CD8-positive, alpha-beta memory T cell (primary cell): ENCODE measurements at regions not wholly inside any gene's neighbourhood (a gene's known extent, or its start where the extent isn't known, plus 50 kb on each side); places are given as distances from the start of the nearest gene placed in this dataset.

Source experiments
- CTCF ChIA-PET: fragments of 350-600 bp; sonication (Branson Sonifier 250); formaldehyde crosslinking; loops from one replicate; lab custom pipeline; 2021; ENCODE audit warnings: antibody characterized with exemption; lab: Charles Lee
- POLR2A ChIA-PET: fragments of 350-600 bp; sonication (Branson Sonifier 250); formaldehyde crosslinking; loops from one replicate; lab custom pipeline; 2021; ENCODE audit warnings: antibody characterized with exemption; lab: Charles Lee
- DNase-seq, 5 donors: peaks; one replicate each; pipeline versions ENCODE4 v3.0.0 to v3.0.0-alpha.2; 2020 to 2022; ENCODE audit warnings: mixed read lengths in 1 of 5
- H3K27ac ChIP-seq: one replicate; pipeline ENCODE4 v1.7.0; 2013; ENCODE audit warnings: low read depth, mild to moderate bottlenecking, low read length, moderate library complexity
- H3K27me3 ChIP-seq: 2 replicates; pipeline ENCODE4 v1.7.0; 2013; ENCODE audit warnings: low read length, mild to moderate bottlenecking; ENCODE audit not compliant: insufficient read depth, poor library complexity, severe bottlenecking
- H3K36me3 ChIP-seq: 2 replicates; pipeline ENCODE4 v1.7.0; 2013; ENCODE audit warnings: mild to moderate bottlenecking, low read length, moderate library complexity; ENCODE audit not compliant: insufficient read depth
- H3K4me1 ChIP-seq: 2 replicates; pipeline ENCODE4 v1.7.0; 2013; ENCODE audit warnings: mild to moderate bottlenecking, low read length, moderate library complexity; ENCODE audit not compliant: insufficient read depth
- H3K4me3 ChIP-seq: 2 replicates; pipeline ENCODE4 v1.7.0; 2013; ENCODE audit warnings: mild to moderate bottlenecking, low read length
- H3K9me3 ChIP-seq: 2 replicates; pipeline ENCODE4 v1.7.0; 2013; ENCODE audit warnings: mild to moderate bottlenecking, low read length
- H3K27ac Mint-ChIP-seq, 8 donors: one replicate each; pipeline ENCODE4 v1.8.0; 2020 to 2021; ENCODE audit warnings: mixed read lengths in 8 of 8, mild to moderate bottlenecking in 6 of 8, inconsistent platforms in 3 of 8, moderate library complexity in 3 of 8
- H3K27me3 Mint-ChIP-seq, 2 donors: one replicate each; pipeline ENCODE4 v1.8.0; 2020 to 2021; ENCODE audit warnings: mixed read lengths in 2 of 2, mild to moderate bottlenecking in 1 of 2, moderate library complexity in 1 of 2
- H3K36me3 Mint-ChIP-seq, 3 donors: one replicate each; pipeline ENCODE4 v1.8.0; 2020 to 2021; ENCODE audit warnings: mixed read lengths in 3 of 3, inconsistent platforms in 1 of 3, mild to moderate bottlenecking in 1 of 3
- H3K4me1 Mint-ChIP-seq, 3 donors: one replicate each; pipeline ENCODE4 v1.8.0; 2020 to 2021; ENCODE audit warnings: mixed read lengths in 3 of 3, inconsistent platforms in 1 of 3, mild to moderate bottlenecking in 1 of 3
- H3K4me3 Mint-ChIP-seq, 7 donors: one replicate each; pipeline ENCODE4 v1.8.0; 2020 to 2021; ENCODE audit warnings: mixed read lengths in 7 of 7, mild to moderate bottlenecking in 6 of 7, moderate library complexity in 4 of 7, inconsistent platforms in 2 of 7
- H3K9me3 Mint-ChIP-seq, 5 donors: one replicate each; pipeline ENCODE4 v1.8.0; 2020 to 2022; ENCODE audit warnings: mixed read lengths in 5 of 5, mild to moderate bottlenecking in 3 of 5, moderate library complexity in 2 of 5, inconsistent platforms in 1 of 5

- H3K4me3 Mint-ChIP-seq, result no peak overlapping the region
- no peaks in the 10 kb centered on the region for H3K4me1 Mint-ChIP-seq
- Histone ChIP-seq H3K4me1 (no peaks in the 10 kb centered on the region), H3K4me3 (no peak overlapping the region), H3K9me3 (no peaks in the 10 kb centered on the region), H3K36me3 (no peaks in the 10 kb centered on the region), H3K27ac (no peak overlapping the region), H3K27me3 (no peaks in the 10 kb centered on the region)
- POLR2A ChIA-PET, result no interaction called here
- H3K27me3 Mint-ChIP-seq, result peaks cover 3 to 4% of the 10 kb centered on the region in 2 donors
- no peaks in the 10 kb centered on the region for H3K36me3 Mint-ChIP-seq
- DNase-seq, result no peak
- peaks cover 0 to 5% (median 0%) of the 10 kb centered on the region in 5 donors for H3K9me3 Mint-ChIP-seq
- CTCF ChIA-PET, result no interaction called here
- peak overlapping the region in 1 of 8 donors; percentile 75 for H3K27ac Mint-ChIP-seq
Observed at GRCh38 chr14:94917041-94917600, 147.2 kb upstream of the GSC start.

- Histone ChIP-seq H3K27ac (no peak overlapping the region), H3K4me3 (no peak overlapping the region), H3K4me1 (no peaks in the 10 kb centered on the region), H3K27me3 (no peaks in the 10 kb centered on the region), H3K36me3 (no peaks in the 10 kb centered on the region), H3K9me3 (no peaks in the 10 kb centered on the region)
- Mint-ChIP-seq H3K9me3 (peaks cover 0 to 10% (median 4%) of the 10 kb centered on the region in 5 donors), H3K4me1 (no peaks in the 10 kb centered on the region), H3K4me3 (no peak overlapping the region), H3K36me3 (no peaks in the 10 kb centered on the region), H3K27me3 (peaks cover 2 to 3% of the 10 kb centered on the region in 2 donors), H3K27ac (no peak overlapping the region)
- no peak for DNase-seq
- CTCF ChIA-PET, result no interaction called here
- POLR2A ChIA-PET, result no interaction called here
Observed at GRCh38 chr14:94914191-94914590, 144.3 kb upstream of the GSC start.

GRCh38 chr14:94907626-94908261 is 137.8 kb upstream of the GSC start:
- no peak overlapping the region for H3K4me3 ChIP-seq
- H3K4me1 ChIP-seq, result no peaks in the 10 kb centered on the region
- no peaks in the 10 kb centered on the region for H3K9me3 ChIP-seq
- DNase-seq, result no peak
- H3K36me3 ChIP-seq, result no peaks in the 10 kb centered on the region
- Mint-ChIP-seq H3K27ac (no peak overlapping the region), H3K36me3 (no peaks in the 10 kb centered on the region), H3K9me3 (peaks cover 0 to 10% (median 4%) of the 10 kb centered on the region in 5 donors), H3K4me3 (no peak overlapping the region), H3K27me3 (peaks cover 0 to 3% of the 10 kb centered on the region in 2 donors), H3K4me1 (no peaks in the 10 kb centered on the region)
- no peak overlapping the region for H3K27ac ChIP-seq
- POLR2A ChIA-PET, result no interaction called here
- no peaks in the 10 kb centered on the region for H3K27me3 ChIP-seq
- CTCF ChIA-PET, result no interaction called here

DNA sequence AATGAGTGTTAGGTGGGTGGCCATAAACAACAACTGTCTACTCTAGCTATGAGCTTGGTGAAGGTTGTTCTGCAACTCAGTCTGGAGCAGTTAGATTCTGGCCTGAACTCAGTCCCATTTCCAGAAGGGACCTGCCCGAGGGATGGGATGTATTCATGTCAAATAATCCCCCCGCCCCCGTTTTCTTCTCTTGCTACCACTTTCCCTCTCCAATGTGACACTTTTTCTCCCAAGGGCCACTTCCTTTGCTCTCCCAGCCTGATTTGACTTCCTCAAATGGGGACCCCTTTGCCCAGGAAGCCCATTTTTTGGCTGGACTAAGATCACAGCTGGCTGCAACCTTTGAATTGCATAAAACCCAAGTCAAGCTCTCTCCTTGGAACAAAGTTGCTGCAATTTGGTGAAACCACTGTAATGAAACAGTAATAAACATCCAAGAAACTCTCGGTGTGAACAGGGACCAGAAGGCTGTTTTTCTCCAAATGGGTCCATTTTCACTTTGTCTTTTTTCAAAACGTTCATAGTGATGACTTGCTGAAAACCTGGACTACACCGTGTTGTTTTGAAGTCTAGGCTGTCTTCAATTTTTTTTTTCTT is 137.2 kb upstream of the GSC start:
- Histone ChIP-seq H3K4me3 (no peak overlapping the region), H3K36me3 (no peaks in the 10 kb centered on the region), H3K27me3 (no peaks in the 10 kb centered on the region), H3K9me3 (no peaks in the 10 kb centered on the region), H3K27ac (no peak overlapping the region), H3K4me1 (no peaks in the 10 kb centered on the region)
- Mint-ChIP-seq H3K27me3 (peaks cover 0 to 3% of the 10 kb centered on the region in 2 donors), H3K4me3 (no peak overlapping the region), H3K36me3 (no peaks in the 10 kb centered on the region), H3K9me3 (peaks cover 0 to 10% (median 4%) of the 10 kb centered on the region in 5 donors), H3K4me1 (no peaks in the 10 kb centered on the region), H3K27ac (no peak overlapping the region)
- DNase-seq, result no peak
- POLR2A ChIA-PET, result no interaction called here
- CTCF ChIA-PET, result no interaction called here

- Mint-ChIP-seq H3K36me3 (no peaks in the 10 kb centered on the region), H3K9me3 (peaks cover 0 to 7% (median 4%) of the 10 kb centered on the region in 5 donors), H3K27me3 (peaks cover 0 to 3% of the 10 kb centered on the region in 2 donors), H3K4me1 (no peaks in the 10 kb centered on the region), H3K27ac (no peak overlapping the region), H3K4me3 (no peak overlapping the region)
- no peak overlapping the region for H3K4me3 ChIP-seq
- ChIA-PET POLR2A (no interaction called here), CTCF (no interaction called here)
- no peaks in the 10 kb centered on the region for H3K9me3 ChIP-seq
- no peaks in the 10 kb centered on the region for H3K36me3 ChIP-seq
- H3K4me1 ChIP-seq, result no peaks in the 10 kb centered on the region
- no peak for DNase-seq
- H3K27me3 ChIP-seq, result no peaks in the 10 kb centered on the region
- no peak overlapping the region for H3K27ac ChIP-seq
Observed at GRCh38 chr14:94906577-94906976, 136.7 kb upstream of the GSC start.

- H3K4me1 Mint-ChIP-seq, result no peaks in the 10 kb centered on the region
- H3K27ac Mint-ChIP-seq, result no peak overlapping the region
- CTCF ChIA-PET, result no interaction called here
Observed at GRCh38 chr14:94904636-94905035, 134.7 kb upstream of the GSC start.

DNA sequence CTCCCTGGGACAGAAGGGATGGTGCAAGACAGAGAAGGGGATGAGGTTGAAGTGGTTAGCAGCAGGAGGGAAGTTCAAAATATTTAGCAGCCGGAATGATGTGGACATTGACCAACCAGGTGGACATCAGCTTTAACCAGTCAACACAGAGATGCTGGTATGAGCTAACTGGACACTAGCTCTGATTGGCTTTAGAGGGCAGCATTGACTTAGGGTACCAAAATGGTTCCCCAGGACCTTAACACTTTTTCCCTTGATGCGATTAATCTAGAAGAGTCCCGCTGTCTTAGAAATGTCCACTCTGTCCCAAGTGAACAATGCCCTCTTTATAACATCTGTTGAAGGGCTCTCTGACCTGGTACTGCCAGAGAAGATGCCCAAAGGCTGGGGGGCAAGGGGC is 134.0 kb upstream of the GSC start:
- no peaks in the 10 kb centered on the region for H3K36me3 ChIP-seq
- no peaks in the 10 kb centered on the region for H3K9me3 ChIP-seq
- no peaks in the 10 kb centered on the region for H3K4me1 ChIP-seq
- no peak for DNase-seq
- ChIA-PET CTCF (no interaction called here), POLR2A (no interaction called here)
- Mint-ChIP-seq H3K36me3 (no peaks in the 10 kb centered on the region), H3K27me3 (peaks cover 3 to 7% of the 10 kb centered on the region in 2 donors), H3K27ac (peak overlapping the region in 2 of 8 donors; percentile 20 to 29), H3K4me1 (no peaks in the 10 kb centered on the region), H3K9me3 (no peaks in the 10 kb centered on the region), H3K4me3 (no peak overlapping the region)
- H3K27ac ChIP-seq, result no peak overlapping the region
- H3K4me3 ChIP-seq, result no peak overlapping the region
- no peaks in the 10 kb centered on the region for H3K27me3 ChIP-seq

More at GRCh38 chr14:94904636-94905035, 134.7 kb upstream of the GSC start:
- no peaks in the 10 kb centered on the region for H3K36me3 ChIP-seq
- no peak overlapping the region for H3K4me3 ChIP-seq
- H3K27me3 Mint-ChIP-seq, result peaks cover 3% of the 10 kb centered on the region in 2 donors
- H3K4me1 ChIP-seq, result no peaks in the 10 kb centered on the region
- H3K9me3 Mint-ChIP-seq, result no peaks in the 10 kb centered on the region
- POLR2A ChIA-PET, result no interaction called here
- H3K9me3 ChIP-seq, result no peaks in the 10 kb centered on the region
- H3K4me3 Mint-ChIP-seq, result no peak overlapping the region
- no peak for DNase-seq
- H3K27ac ChIP-seq, result no peak overlapping the region
- no peaks in the 10 kb centered on the region for H3K27me3 ChIP-seq
- no peaks in the 10 kb centered on the region for H3K36me3 Mint-ChIP-seq

DNA sequence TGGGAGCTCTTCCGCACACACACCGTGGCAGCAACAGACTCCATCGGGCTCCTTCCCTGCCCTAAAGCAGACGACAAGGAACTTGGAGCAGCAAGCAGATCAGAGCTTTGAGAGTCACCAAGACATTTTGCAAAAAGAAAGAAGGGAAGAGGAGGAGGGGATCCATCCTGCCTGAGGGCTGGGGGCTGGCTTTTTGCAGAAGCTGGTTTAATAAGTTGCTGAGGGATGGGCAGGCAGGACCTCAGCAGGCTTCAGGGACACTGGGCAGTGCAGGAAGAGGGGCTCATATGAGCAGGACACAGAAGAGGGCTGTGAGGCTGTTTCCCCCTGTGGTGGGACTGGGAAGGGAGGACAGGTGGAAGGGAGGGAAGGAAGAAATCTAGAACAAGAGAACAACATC is 133.4 kb upstream of the GSC start:
- H3K27me3 ChIP-seq, result no peaks in the 10 kb centered on the region
- no peaks in the 10 kb centered on the region for H3K4me1 ChIP-seq
- H3K27ac ChIP-seq, result no peak overlapping the region
- Mint-ChIP-seq H3K36me3 (no peaks in the 10 kb centered on the region), H3K27ac (peak overlapping the region in 1 of 8 donors; percentile 20), H3K4me1 (no peaks in the 10 kb centered on the region), H3K4me3 (no peak overlapping the region), H3K27me3 (peaks cover 3 to 8% of the 10 kb centered on the region in 2 donors), H3K9me3 (no peaks in the 10 kb centered on the region)
- H3K9me3 ChIP-seq, result no peaks in the 10 kb centered on the region
- ChIA-PET CTCF (no interaction called here), POLR2A (no interaction called here)
- no peak overlapping the region for H3K4me3 ChIP-seq
- no peaks in the 10 kb centered on the region for H3K36me3 ChIP-seq
- no peak for DNase-seq
